ENCODE measurements at regions not wholly inside any gene's neighbourhood (a gene's known extent, or its start where the extent isn't known, plus 50 kb on each side); places are given as distances from the start of the nearest gene placed in this dataset.
"Not testable (repeated sequence)": the region's sequence is repeated elsewhere in the genome, so short reads cannot be mapped to it uniquely, and the experiment has no call there.

DNA sequence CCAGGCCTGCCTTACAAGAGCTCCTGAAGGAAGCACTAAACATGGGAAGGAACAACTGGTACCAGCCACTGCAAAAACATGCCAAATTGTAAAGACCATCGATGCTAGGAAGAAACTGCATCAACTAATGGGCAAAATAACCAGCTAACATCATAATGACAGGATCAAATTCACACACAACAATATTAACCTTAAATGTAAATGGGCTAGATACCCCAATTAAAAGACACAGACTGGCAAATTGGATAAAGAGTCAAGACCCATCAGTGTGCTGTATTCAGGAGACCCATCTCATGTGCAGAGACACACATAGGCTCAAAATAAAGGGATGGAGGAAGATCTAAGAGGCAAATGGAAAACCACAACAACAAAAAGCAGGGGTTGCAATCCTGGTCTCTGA is 75.8 kb downstream of the ELAPOR2 start:
- H3K4me1 Mint-ChIP-seq; H2AFZ ChIP-seq (ENCODE audit: insufficient read depth, low read depth, low read length, poor library complexity, severe bottlenecking); H3K79me2 ChIP-seq (ENCODE audit: insufficient read depth, low read length); H3K36me3 ChIP-seq (replicated peaks in 1 of 2; ENCODE audit: control insufficient read depth in 1 of 2, insufficient read depth in 2 of 2, low read length in 2 of 2); H3K4me2 ChIP-seq (replicated peaks; ENCODE audit: extremely low read depth, low read length, poor library complexity, severe bottlenecking); H3K36me3 Mint-ChIP-seq; H3K27ac ChIP-seq (ENCODE audit: low read depth in 1 of 2, low read length in 2 of 2); H4K20me1 ChIP-seq (ENCODE audit: insufficient read depth, low read length); H3K27me3 ChIP-seq (ENCODE audit: control insufficient read depth in 2 of 2, insufficient read depth in 2 of 2, low read length in 2 of 2); H3K27me3 Mint-ChIP-seq (ENCODE audit: low read depth in 3 of 3); H3K4me1 ChIP-seq (ENCODE audit: control insufficient read depth in 1 of 2, insufficient read depth in 2 of 2, low read length in 2 of 2); H3K4me3 Mint-ChIP-seq; intact Hi-C loops (cut with micrococcal nuclease); H3K9me3 ChIP-seq (replicated peaks in 1 of 2; ENCODE audit: control insufficient read depth in 1 of 2, insufficient read depth in 1 of 2, low read length in 2 of 2); DNase-seq; H3K9ac ChIP-seq (ENCODE audit: insufficient read depth, low read length, poor library complexity, severe bottlenecking); H3K27ac Mint-ChIP-seq; H3K4me3 ChIP-seq (replicated peaks in 1 of 3; ENCODE audit: low read depth in 2 of 3, low read length in 3 of 3): not testable (repeated sequence)
- peaks cover 9 to 30% (median 13%) of the 10 kb centered on the region in 7 donors for H3K9me3 Mint-ChIP-seq
- WGBS (ENCODE audit: insufficient coverage) = no CpG with 5 or more reads among the region's 1 CpG

DNA sequence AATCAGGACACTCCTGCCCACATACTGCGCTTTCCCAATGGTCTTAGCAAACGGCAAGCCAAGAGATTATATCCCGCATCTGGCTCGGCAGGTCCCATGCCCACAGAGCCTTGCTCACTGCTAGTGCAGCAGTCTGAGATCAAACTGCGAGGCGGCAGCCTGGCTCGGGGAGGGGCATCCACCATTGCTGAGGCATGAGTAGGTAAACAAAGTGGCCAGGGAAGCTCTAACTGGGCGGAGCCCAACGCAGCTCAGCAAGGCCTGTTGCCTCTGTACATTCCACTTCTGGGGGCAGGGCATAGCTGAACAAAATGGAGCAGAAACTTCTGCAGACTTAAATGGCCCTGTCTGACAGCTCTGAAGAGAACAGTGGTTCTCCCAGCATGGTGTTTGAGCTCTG is 77.5 kb downstream of the ELAPOR2 start:
- H2AFZ ChIP-seq (ENCODE audit: insufficient read depth, low read depth, low read length, poor library complexity, severe bottlenecking); H3K27me3 ChIP-seq (ENCODE audit: control insufficient read depth in 2 of 2, insufficient read depth in 2 of 2, low read length in 2 of 2); intact Hi-C loops (cut with micrococcal nuclease); H3K4me1 ChIP-seq (ENCODE audit: control insufficient read depth in 1 of 2, insufficient read depth in 2 of 2, low read length in 2 of 2); H3K36me3 Mint-ChIP-seq; H3K4me1 Mint-ChIP-seq; H3K27ac ChIP-seq (ENCODE audit: low read depth in 1 of 2, low read length in 2 of 2); H3K4me3 Mint-ChIP-seq; DNase-seq; H3K9ac ChIP-seq (ENCODE audit: insufficient read depth, low read length, poor library complexity, severe bottlenecking); H3K79me2 ChIP-seq (ENCODE audit: insufficient read depth, low read length); H3K4me3 ChIP-seq (replicated peaks in 1 of 3; ENCODE audit: low read depth in 2 of 3, low read length in 3 of 3); H3K27ac Mint-ChIP-seq; H4K20me1 ChIP-seq (ENCODE audit: insufficient read depth, low read length); H3K9me3 ChIP-seq (replicated peaks in 1 of 2; ENCODE audit: control insufficient read depth in 1 of 2, insufficient read depth in 1 of 2, low read length in 2 of 2); H3K36me3 ChIP-seq (replicated peaks in 1 of 2; ENCODE audit: control insufficient read depth in 1 of 2, insufficient read depth in 2 of 2, low read length in 2 of 2); H3K27me3 Mint-ChIP-seq (ENCODE audit: low read depth in 3 of 3); H3K4me2 ChIP-seq (replicated peaks; ENCODE audit: extremely low read depth, low read length, poor library complexity, severe bottlenecking): not testable (repeated sequence)
- H3K9me3 Mint-ChIP-seq = peaks cover 5 to 26% (median 13%) of the 10 kb centered on the region in 7 donors
- 84% methylated on average over 7 of the region's 9 CpGs for WGBS (ENCODE audit: insufficient coverage)

DNA sequence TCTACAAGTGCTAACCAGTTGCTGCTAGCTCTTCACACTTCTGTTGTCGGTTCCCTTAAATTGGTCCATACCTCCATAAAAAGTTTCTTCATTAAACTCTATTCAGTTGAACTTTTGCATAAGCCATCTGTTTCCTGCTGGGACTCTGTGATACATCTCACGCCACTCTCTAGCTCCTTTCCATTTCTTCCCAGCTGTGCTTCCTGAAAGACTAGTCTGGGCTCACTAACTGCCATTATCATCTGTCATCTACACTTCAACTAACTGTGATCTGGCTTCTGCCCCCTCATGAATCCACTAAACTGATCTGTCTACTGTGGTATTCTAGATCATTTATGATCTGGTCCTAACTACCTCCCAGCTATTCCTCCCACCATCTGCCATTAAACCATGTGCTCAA is 78.3 kb downstream of the ELAPOR2 start:
- no peak overlapping the region for H3K27ac Mint-ChIP-seq
- H3K27ac ChIP-seq (ENCODE audit: low read depth in 1 of 2, low read length in 2 of 2) = no peak overlapping the region
- intact Hi-C loops (cut with micrococcal nuclease) = no loop called here
- H3K4me3 Mint-ChIP-seq = no peak overlapping the region
- no peaks in the 10 kb centered on the region for H3K79me2 ChIP-seq (ENCODE audit: insufficient read depth, low read length)
- no peaks in the 10 kb centered on the region for H3K36me3 Mint-ChIP-seq
- no peaks in the 10 kb centered on the region for H3K4me1 Mint-ChIP-seq
- TF ChIP-seq, protein P1, sequence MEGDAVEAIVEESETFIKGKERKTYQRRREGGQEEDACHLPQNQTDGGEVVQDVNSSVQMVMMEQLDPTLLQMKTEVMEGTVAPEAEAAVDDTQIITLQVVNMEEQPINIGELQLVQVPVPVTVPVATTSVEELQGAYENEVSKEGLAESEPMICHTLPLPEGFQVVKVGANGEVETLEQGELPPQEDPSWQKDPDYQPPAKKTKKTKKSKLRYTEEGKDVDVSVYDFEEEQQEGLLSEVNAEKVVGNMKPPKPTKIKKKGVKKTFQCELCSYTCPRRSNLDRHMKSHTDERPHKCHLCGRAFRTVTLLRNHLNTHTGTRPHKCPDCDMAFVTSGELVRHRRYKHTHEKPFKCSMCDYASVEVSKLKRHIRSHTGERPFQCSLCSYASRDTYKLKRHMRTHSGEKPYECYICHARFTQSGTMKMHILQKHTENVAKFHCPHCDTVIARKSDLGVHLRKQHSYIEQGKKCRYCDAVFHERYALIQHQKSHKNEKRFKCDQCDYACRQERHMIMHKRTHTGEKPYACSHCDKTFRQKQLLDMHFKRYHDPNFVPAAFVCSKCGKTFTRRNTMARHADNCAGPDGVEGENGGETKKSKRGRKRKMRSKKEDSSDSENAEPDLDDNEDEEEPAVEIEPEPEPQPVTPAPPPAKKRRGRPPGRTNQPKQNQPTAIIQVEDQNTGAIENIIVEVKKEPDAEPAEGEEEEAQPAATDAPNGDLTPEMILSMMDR (IDR thresholded peaks at IDR 0.05) = no peak
- H3K9me3 ChIP-seq (replicated peaks in 1 of 2; ENCODE audit: control insufficient read depth in 1 of 2, insufficient read depth in 1 of 2, low read length in 2 of 2) = peaks cover 0 to 5% of the 10 kb centered on the region in 2 donors
- no peak overlapping the region for H3K4me2 ChIP-seq (replicated peaks; ENCODE audit: extremely low read depth, low read length, poor library complexity, severe bottlenecking)
- no peak for DNase-seq
- no peak overlapping the region for H3K9ac ChIP-seq (ENCODE audit: insufficient read depth, low read length, poor library complexity, severe bottlenecking)
- no peaks in the 10 kb centered on the region for H3K27me3 ChIP-seq (ENCODE audit: control insufficient read depth in 2 of 2, insufficient read depth in 2 of 2, low read length in 2 of 2)
- H3K36me3 ChIP-seq (replicated peaks in 1 of 2; ENCODE audit: control insufficient read depth in 1 of 2, insufficient read depth in 2 of 2, low read length in 2 of 2) = no peaks in the 10 kb centered on the region
- no peak overlapping the region for H3K4me3 ChIP-seq (replicated peaks in 1 of 3; ENCODE audit: low read depth in 2 of 3, low read length in 3 of 3)
- no peaks in the 10 kb centered on the region for H3K4me1 ChIP-seq (ENCODE audit: control insufficient read depth in 1 of 2, insufficient read depth in 2 of 2, low read length in 2 of 2)
- peaks cover 4 to 23% (median 13%) of the 10 kb centered on the region in 7 donors for H3K9me3 Mint-ChIP-seq
- no peaks in the 10 kb centered on the region for H4K20me1 ChIP-seq (ENCODE audit: insufficient read depth, low read length)
- no peak overlapping the region for H2AFZ ChIP-seq (ENCODE audit: insufficient read depth, low read depth, low read length, poor library complexity, severe bottlenecking)
- WGBS (ENCODE audit: insufficient coverage) = 0% methylated on average over 2 of the region's 2 CpGs
- no peaks in the 10 kb centered on the region for H3K27me3 Mint-ChIP-seq (ENCODE audit: low read depth in 3 of 3)

Data from CD14-positive monocyte (primary cell).